SU-DHL-6 (cell line): ENCODE measurements at regions not wholly inside any gene's neighbourhood (a gene's known extent, or its start where the extent isn't known, plus 50 kb on each side); places are given as distances from the start of the nearest gene placed in this dataset.

ENCODE experiments used
- H2AFZ ChIP-seq: fragments of 200-600 bp; sonication (generic); 2 replicates; pipeline ENCODE4 v1.6.1; 2014; ENCODE audit warnings: low read depth, mild to moderate bottlenecking, moderate library complexity, mixed read lengths, antibody characterized with exemption, low read length; ENCODE audit not compliant: severe bottlenecking
- H3F3A ChIP-seq: fragments of 200-600 bp; shearing (Covaris generic); 2 replicates; pipeline ENCODE4 v1.6.0; 2016; ENCODE audit warnings: antibody characterized with exemption, mild to moderate bottlenecking; ENCODE audit not compliant: insufficient read depth
- H3K27ac ChIP-seq: fragments of 200-600 bp; sonication (generic); 2 replicates; pipeline ENCODE4 v1.5.1; 2016; ENCODE audit warnings: low read depth, mild to moderate bottlenecking, low read length, moderate library complexity, mixed read lengths
- H3K27me3 ChIP-seq: fragments of 200-600 bp; sonication (generic), shearing (Covaris generic); 2 replicates; pipeline ENCODE4 v1.6.0; 2014; ENCODE audit warnings: mild to moderate bottlenecking, low read length
- H3K36me3 ChIP-seq: fragments of 200-600 bp; sonication (generic); 2 replicates; pipeline ENCODE4 v1.6.1; 2014; ENCODE audit warnings: mild to moderate bottlenecking, low read length, mixed read lengths
- H3K4me2 ChIP-seq: fragments of 300-600, 200-600 bp; shearing (Covaris generic), sonication (generic); 2 replicates; pipeline ENCODE4 v1.6.0; 2014; ENCODE audit warnings: low read length, low read depth, mild to moderate bottlenecking; ENCODE audit not compliant: poor library complexity, severe bottlenecking
- H3K4me3 ChIP-seq: fragments of 200-600 bp; sonication (generic); 2 replicates; pipeline ENCODE4 v1.5.1; 2014; ENCODE audit warnings: antibody characterized with exemption, low read length, mild to moderate bottlenecking, mixed read lengths; ENCODE audit not compliant: insufficient read depth, poor library complexity, severe bottlenecking
- H3K79me2 ChIP-seq: fragments of 200-600 bp; sonication (generic); 2 replicates; pipeline ENCODE4 v1.6.1; 2014; ENCODE audit warnings: mild to moderate bottlenecking, low read length, moderate library complexity; ENCODE audit not compliant: insufficient read depth
- H3K9ac ChIP-seq: fragments of 200-600 bp; sonication (generic); 2 replicates; pipeline ENCODE4 v1.7.0; 2014; ENCODE audit warnings: mild to moderate bottlenecking, low read length
- H3K9me2 ChIP-seq: fragments of 200-600 bp; sonication (generic); replicated peaks from 2 replicates; pipeline ENCODE4 v1.6.1; 2014; ENCODE audit warnings: low read length; ENCODE audit not compliant: insufficient read depth
- H3K9me3 ChIP-seq: fragments of 200-600 bp; sonication (generic); 2 replicates; pipeline ENCODE4 v1.6.1; 2014; ENCODE audit warnings: low read length, mixed read lengths; ENCODE audit not compliant: insufficient read depth
- H4K20me1 ChIP-seq: fragments of 200-600 bp; sonication (generic); 2 replicates; pipeline ENCODE4 v1.6.1; 2014; ENCODE audit warnings: low read depth, mild to moderate bottlenecking, antibody characterized with exemption, low read length, moderate library complexity, mixed read lengths
- EZH2phosphoT487 ChIP-seq: fragments of 200-600 bp; sonication (generic), shearing (Covaris generic); conservative IDR thresholded peaks from 2 replicates; pipeline ENCODE4 v1.6.1; 2018; ENCODE audit warnings: mild to moderate bottlenecking, antibody characterized with exemption, low read length, moderate library complexity, mixed read lengths
- TF ChIP-seq, protein P1 (sequence below): fragments of 200-600 bp; sonication (generic); IDR thresholded peaks from one replicate; pipeline ENCODE4 v1.5.1; 2017; ENCODE audit warnings: antibody characterized with exemption, mild to moderate bottlenecking, low read length, moderate library complexity; ENCODE audit not compliant: insufficient read depth, poor library complexity, severe bottlenecking

DNA sequence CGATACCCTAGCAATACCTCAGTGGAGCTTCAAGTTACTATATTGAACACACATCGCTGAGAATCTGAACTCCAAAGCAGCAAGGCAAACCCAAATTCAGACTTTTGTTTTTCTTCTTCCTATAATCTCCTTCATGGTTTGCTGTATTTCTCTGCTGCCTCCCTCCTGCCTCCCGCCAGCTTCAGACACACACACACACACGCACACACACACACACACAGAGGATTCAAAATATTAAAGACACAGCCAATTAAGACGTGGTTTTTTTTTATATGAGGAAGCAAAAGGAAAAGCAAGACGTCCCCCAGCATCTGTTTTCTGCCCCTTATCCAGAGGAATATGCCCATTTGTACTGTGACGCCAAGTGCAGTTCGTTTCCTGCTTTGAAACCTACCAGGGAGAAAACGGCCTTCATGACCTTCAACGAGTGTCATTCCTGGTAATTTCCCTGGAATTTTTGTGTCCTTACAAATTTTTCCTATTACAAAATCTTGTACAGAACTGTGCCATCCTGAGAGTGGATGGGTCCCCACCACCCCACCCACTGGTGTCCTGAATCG lies 547.9 kb upstream of the ID2 start:
- H3F3A ChIP-seq, result no peaks in the 10 kb centered on the region
- H4K20me1 ChIP-seq, result no peaks in the 10 kb centered on the region
- no peaks in the 10 kb centered on the region for H3K9me3 ChIP-seq
- H3K27me3 ChIP-seq, result no peaks in the 10 kb centered on the region
- no peaks in the 10 kb centered on the region for H3K36me3 ChIP-seq
- H3K4me2 ChIP-seq, result no peak overlapping the region
- H2AFZ ChIP-seq, result no peak overlapping the region
- H3K79me2 ChIP-seq, result no peaks in the 10 kb centered on the region
- H3K4me3 ChIP-seq, result no peak overlapping the region
- TF ChIP-seq, protein P1, sequence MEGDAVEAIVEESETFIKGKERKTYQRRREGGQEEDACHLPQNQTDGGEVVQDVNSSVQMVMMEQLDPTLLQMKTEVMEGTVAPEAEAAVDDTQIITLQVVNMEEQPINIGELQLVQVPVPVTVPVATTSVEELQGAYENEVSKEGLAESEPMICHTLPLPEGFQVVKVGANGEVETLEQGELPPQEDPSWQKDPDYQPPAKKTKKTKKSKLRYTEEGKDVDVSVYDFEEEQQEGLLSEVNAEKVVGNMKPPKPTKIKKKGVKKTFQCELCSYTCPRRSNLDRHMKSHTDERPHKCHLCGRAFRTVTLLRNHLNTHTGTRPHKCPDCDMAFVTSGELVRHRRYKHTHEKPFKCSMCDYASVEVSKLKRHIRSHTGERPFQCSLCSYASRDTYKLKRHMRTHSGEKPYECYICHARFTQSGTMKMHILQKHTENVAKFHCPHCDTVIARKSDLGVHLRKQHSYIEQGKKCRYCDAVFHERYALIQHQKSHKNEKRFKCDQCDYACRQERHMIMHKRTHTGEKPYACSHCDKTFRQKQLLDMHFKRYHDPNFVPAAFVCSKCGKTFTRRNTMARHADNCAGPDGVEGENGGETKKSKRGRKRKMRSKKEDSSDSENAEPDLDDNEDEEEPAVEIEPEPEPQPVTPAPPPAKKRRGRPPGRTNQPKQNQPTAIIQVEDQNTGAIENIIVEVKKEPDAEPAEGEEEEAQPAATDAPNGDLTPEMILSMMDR, result no peak
- no peak for TF ChIP-seq EZH2phosphoT487
- no peaks in the 10 kb centered on the region for H3K9me2 ChIP-seq
- no peak overlapping the region for H3K9ac ChIP-seq
- H3K27ac ChIP-seq, result no peak overlapping the region

DNA sequence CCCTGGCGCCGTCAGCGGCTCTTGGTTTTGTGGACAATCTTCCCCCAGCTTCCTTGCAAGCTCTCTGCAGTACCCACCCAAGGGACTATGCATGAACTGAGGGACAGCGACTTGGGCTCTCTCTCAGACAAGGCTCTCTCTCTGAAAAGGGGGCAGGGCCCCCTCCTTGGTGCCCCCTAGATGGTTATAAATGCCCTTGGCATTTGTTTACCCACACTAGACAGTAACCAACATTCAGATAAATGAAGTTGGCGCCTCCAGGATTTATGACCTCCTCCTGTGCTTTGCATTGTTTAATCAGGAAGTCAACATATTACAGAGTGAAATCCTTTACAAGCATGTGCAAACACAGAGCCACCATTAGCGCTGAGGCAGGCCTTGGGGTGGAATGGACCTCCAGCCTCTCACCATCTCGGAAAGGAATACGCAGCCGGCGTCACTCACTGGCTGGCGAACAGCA lies 547.4 kb upstream of the ID2 start:
- Histone ChIP-seq H3K9me3 (no peaks in the 10 kb centered on the region), H3K79me2 (no peaks in the 10 kb centered on the region), H2AFZ (no peak overlapping the region), H3K9me2 (no peaks in the 10 kb centered on the region), H4K20me1 (no peaks in the 10 kb centered on the region), H3K27me3 (no peaks in the 10 kb centered on the region), H3K9ac (no peak overlapping the region), H3K27ac (no peak overlapping the region), H3K4me2 (no peak overlapping the region), H3K4me3 (no peak overlapping the region), H3F3A (no peaks in the 10 kb centered on the region), H3K36me3 (no peaks in the 10 kb centered on the region)
- TF ChIP-seq EZH2phosphoT487, result no peak

DNA sequence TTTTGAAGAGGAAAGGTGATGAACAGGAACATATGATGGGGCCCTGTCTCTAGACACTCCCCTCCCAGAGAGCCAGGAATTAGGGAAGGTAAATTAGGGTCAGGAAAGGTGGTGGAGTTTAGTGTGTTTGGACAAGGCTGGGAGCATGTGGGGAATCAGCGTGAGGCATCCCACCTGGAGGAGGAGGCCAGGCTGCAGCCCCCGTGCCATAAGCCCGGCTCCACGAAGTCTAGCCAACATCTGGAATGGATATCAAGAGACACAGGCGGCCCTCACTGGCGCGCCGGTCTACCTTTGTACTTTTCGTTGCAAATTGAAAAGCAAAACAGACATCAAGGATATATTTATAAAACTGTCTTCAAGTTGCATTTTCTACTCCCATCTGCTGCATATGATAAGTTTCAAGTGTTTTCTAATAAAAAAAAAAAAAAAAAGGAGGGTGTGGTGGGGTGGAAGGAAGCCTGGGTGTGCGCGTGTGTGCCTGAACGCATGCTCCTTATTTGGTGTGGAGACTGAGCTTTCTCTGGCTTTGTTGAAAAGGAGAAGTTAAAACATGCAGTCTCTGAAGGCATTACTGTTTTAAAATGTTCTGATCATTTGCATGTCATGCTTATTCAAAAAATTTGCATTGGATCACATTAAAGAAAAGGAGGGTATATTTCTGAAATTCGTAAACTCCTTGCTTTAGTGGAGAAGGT lies 546.7 kb upstream of the ID2 start:
- Histone ChIP-seq H3K36me3 (no peaks in the 10 kb centered on the region), H3K4me3 (no peak overlapping the region), H3K9me3 (no peaks in the 10 kb centered on the region), H3K9ac (no peak overlapping the region), H2AFZ (no peak overlapping the region), H3K4me2 (no peak overlapping the region), H3K79me2 (no peaks in the 10 kb centered on the region), H3F3A (no peaks in the 10 kb centered on the region), H3K27ac (no peak overlapping the region), H3K27me3 (no peaks in the 10 kb centered on the region), H4K20me1 (no peaks in the 10 kb centered on the region), H3K9me2 (no peaks in the 10 kb centered on the region)
- TF ChIP-seq EZH2phosphoT487, result no peak
- TF ChIP-seq, protein P1, result no peak

DNA sequence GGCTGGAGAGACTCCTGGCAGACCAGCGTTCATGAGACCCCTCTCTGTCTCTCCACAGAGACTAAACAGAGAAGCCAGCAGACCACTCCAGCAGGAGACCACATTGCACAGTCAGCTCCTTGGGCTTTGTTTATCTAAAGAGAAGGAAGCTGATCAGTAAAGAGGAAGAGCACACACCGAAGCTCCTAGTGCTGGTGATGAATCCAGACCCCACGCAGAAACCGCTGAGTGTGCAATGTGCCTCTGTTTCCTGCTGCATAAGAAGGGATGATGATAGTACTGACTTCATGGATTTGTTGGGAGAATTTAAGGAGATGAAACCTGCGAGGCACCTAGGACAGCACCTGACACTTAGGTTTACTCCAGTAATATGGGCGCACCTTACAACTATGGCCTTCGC lies 544.1 kb upstream of the ID2 start:
- Histone ChIP-seq H3K36me3 (no peaks in the 10 kb centered on the region), H2AFZ (no peak overlapping the region), H4K20me1 (no peaks in the 10 kb centered on the region), H3K4me2 (no peak overlapping the region), H3K9ac (no peak overlapping the region), H3K9me2 (no peaks in the 10 kb centered on the region), H3K79me2 (no peaks in the 10 kb centered on the region), H3K27me3 (no peaks in the 10 kb centered on the region), H3K9me3 (no peaks in the 10 kb centered on the region), H3K4me3 (no peak overlapping the region), H3F3A (no peaks in the 10 kb centered on the region), H3K27ac (no peak overlapping the region)
- TF ChIP-seq, protein P1, result no peak
- no peak for TF ChIP-seq EZH2phosphoT487
